ENCODE measurements at regions not wholly inside any gene's neighbourhood (a gene's known extent, or its start where the extent isn't known, plus 50 kb on each side); places are given as distances from the start of the nearest gene placed in this dataset.
A peak's percentile ranks its signal among the peaks of the same experiment; 100 is the strongest.

DNA sequence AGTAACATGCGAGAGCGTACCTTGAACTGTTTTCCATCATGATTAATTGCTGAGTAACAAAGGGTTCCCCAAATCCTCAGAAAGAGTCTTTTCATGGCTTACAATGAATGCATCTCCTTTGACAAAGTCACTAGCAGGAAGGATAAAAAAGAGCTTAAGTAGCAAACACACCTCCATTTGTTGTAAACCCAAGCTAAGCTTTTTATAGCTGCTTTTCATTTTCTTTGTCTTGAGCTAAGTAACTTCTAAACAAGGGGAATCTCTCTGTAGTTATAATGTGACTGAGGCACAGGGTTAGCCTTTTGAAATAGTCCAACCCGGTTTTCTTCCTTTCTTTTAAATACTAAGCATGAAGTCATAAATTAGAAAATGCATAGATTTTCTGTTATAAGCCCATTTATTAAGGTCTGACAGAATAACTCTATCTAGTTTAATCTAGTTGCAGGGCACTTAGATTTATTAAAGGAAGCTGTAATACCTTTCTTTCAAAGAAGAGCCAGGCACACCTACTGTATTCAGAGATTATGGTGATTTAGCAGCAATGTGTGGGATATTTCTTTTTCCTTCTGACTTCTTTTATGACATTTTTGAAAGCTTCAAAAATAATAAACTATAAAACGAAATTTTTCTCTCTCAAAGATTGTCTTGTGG, 226.9 kb upstream of the SMIM31 start:
- Histone ChIP-seq H3K9me3 (no peaks in the 10 kb centered on the region), H3K4me1 (ENCODE audit: control insufficient read depth in 1 of 2, low read depth in 2 of 2) (no peaks in the 10 kb centered on the region), H3K36me3 (no peaks in the 10 kb centered on the region), H3K27ac (no peak overlapping the region), H3K27me3 (replicated peaks; ENCODE audit: insufficient read depth) (no peaks in the 10 kb centered on the region), H3K4me3 (no peak overlapping the region)
- DNase-seq (ENCODE audit: low spot score) (no peak), ATAC-seq (ENCODE audit: insufficient number of reproducible peaks, low FRiP score, low read depth) (no peak)
- TF ChIP-seq, protein P1, sequence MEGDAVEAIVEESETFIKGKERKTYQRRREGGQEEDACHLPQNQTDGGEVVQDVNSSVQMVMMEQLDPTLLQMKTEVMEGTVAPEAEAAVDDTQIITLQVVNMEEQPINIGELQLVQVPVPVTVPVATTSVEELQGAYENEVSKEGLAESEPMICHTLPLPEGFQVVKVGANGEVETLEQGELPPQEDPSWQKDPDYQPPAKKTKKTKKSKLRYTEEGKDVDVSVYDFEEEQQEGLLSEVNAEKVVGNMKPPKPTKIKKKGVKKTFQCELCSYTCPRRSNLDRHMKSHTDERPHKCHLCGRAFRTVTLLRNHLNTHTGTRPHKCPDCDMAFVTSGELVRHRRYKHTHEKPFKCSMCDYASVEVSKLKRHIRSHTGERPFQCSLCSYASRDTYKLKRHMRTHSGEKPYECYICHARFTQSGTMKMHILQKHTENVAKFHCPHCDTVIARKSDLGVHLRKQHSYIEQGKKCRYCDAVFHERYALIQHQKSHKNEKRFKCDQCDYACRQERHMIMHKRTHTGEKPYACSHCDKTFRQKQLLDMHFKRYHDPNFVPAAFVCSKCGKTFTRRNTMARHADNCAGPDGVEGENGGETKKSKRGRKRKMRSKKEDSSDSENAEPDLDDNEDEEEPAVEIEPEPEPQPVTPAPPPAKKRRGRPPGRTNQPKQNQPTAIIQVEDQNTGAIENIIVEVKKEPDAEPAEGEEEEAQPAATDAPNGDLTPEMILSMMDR (IDR thresholded peaks at IDR 0.05), result no peak

GRCh38 chr4:164529058-164529457, 224.9 kb upstream of the SMIM31 start:
- TF ChIP-seq, protein P1 (IDR thresholded peaks at IDR 0.05), result no peak
- Histone ChIP-seq H3K9me3 (no peaks in the 10 kb centered on the region), H3K4me3 (no peak overlapping the region), H3K4me1 (ENCODE audit: control insufficient read depth in 1 of 2, low read depth in 2 of 2) (no peaks in the 10 kb centered on the region), H3K27ac (no peak overlapping the region), H3K36me3 (no peaks in the 10 kb centered on the region), H3K27me3 (replicated peaks; ENCODE audit: insufficient read depth) (no peaks in the 10 kb centered on the region)
- ATAC-seq (ENCODE audit: insufficient number of reproducible peaks, low FRiP score, low read depth), result no peak
- no peak for DNase-seq (ENCODE audit: low spot score)

- no peaks in the 10 kb centered on the region for H3K27me3 ChIP-seq (replicated peaks; ENCODE audit: insufficient read depth)
- no peaks in the 10 kb centered on the region for H3K9me3 ChIP-seq
- no peak for DNase-seq (ENCODE audit: low spot score)
- H3K4me3 ChIP-seq, result no peak overlapping the region
- H3K27ac ChIP-seq, result no peak overlapping the region
- no peaks in the 10 kb centered on the region for H3K4me1 ChIP-seq (ENCODE audit: control insufficient read depth in 1 of 2, low read depth in 2 of 2)
- no peaks in the 10 kb centered on the region for H3K36me3 ChIP-seq
- TF ChIP-seq, protein P1 (IDR thresholded peaks at IDR 0.05), result no peak
- no peak for ATAC-seq (ENCODE audit: insufficient number of reproducible peaks, low FRiP score, low read depth)
These were observed 224.4 kb upstream of the SMIM31 start for GRCh38 chr4:164529486-164529885.

DNA sequence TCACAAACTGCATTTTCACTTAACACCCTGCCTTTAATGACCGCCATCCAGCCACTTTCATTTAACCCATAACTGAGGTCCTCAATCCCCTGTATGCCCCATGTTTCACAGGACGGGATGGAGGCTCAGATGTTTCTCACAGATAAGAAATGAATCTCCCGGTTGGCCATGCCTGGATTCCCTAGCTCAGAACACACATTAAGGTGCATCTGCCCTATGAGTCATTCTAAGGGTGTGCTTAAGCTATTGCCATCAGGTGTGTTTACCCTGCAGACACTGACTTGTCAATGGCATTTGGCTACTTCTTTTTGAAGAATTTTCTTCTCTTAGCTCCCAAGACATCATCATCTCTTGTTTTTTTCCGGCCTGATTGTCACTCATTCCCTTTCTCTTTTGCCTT, 222.6 kb upstream of the SMIM31 start:
- Histone ChIP-seq H3K4me1 (ENCODE audit: control insufficient read depth in 1 of 2, low read depth in 2 of 2) (peaks cover 0 to 2% of the 10 kb centered on the region in 2 donors), H3K9me3 (no peaks in the 10 kb centered on the region), H3K4me3 (no peak overlapping the region), H3K27ac (no peak overlapping the region), H3K36me3 (no peaks in the 10 kb centered on the region), H3K27me3 (replicated peaks; ENCODE audit: insufficient read depth) (no peaks in the 10 kb centered on the region)
- DNase-seq (ENCODE audit: low spot score) (no peak), ATAC-seq (ENCODE audit: insufficient number of reproducible peaks, low FRiP score, low read depth) (no peak)
- TF ChIP-seq, protein P1 (IDR thresholded peaks at IDR 0.05), result no peak

DNA sequence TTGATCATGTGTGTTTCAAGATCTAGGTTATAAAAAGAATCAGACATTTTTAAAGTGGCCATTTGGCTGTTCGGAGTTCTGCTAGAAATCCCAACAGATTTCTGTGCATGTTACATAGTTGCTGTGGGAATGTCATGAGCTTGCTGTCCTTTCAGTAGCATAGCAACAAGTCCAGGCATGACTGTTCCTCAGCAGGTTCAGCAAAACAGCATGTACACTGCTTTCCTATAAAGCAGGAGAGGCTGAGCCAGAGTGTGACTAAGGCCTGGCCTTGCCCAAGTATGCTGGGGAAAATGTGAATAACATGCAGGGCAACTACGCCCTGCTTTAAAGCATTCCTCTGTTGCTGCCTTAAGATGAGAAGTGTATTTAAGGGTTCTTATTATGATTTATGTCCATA, 217.1 kb upstream of the SMIM31 start:
- ATAC-seq (ENCODE audit: insufficient number of reproducible peaks, low FRiP score, low read depth), result peak; percentile 84
- no peak for DNase-seq (ENCODE audit: low spot score)

More for the DNA sequence above, 217.1 kb upstream of the SMIM31 start:
- peaks cover 0 to 2% of the 10 kb centered on the region in 2 donors for H3K4me1 ChIP-seq (ENCODE audit: control insufficient read depth in 1 of 2, low read depth in 2 of 2)
- H3K27ac ChIP-seq, result peak overlapping the region in 1 of 2 donors; percentile 54
- H3K27me3 ChIP-seq (replicated peaks; ENCODE audit: insufficient read depth), result no peaks in the 10 kb centered on the region
- H3K9me3 ChIP-seq, result peaks cover 4% of the 10 kb centered on the region
- H3K36me3 ChIP-seq, result no peaks in the 10 kb centered on the region
- TF ChIP-seq, protein P1 (IDR thresholded peaks at IDR 0.05), result no peak
- H3K4me3 ChIP-seq, result no peak overlapping the region
